NT2/D1 (cell line): ENCODE measurements at regions not wholly inside any gene's neighbourhood (a gene's known extent, or its start where the extent isn't known, plus 50 kb on each side); places are given as distances from the start of the nearest gene placed in this dataset.
"Not testable (repeated sequence)": the region's sequence is repeated elsewhere in the genome, so short reads cannot be mapped to it uniquely, and the experiment has no call there.

ENCODE experiments used
- YY1 ChIP-seq: IDR thresholded peaks from 2 replicates; pipeline ENCODE4 v1.6.1; 2011; ENCODE audit not compliant: insufficient read length, insufficient read depth
- ZNF274 ChIP-seq: IDR thresholded peaks from 2 replicates; pipeline ENCODE4 v1.6.1; 2011; ENCODE audit warnings: mild to moderate bottlenecking, low read depth, low read length

DNA sequence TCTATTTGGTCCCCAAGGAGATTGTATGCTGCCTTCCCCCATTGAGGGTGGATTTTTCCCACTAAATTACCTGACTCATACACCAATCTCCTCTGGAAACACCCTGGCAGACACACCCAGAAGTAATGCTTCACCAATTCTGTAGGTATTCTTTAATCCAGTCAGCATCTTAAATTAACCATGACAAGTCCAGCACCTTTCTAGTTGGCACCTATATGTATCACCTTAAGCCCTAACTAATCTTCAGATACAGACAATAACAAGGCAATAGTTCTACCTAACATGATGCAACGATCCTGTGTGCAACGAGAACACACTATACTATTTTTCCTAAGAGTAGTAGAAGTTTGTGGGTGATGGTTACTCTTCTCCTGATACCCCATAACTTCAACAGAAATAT, 473.3 kb upstream of the NPAP1 start:
- not testable (repeated sequence) for TF ChIP-seq ZNF274, YY1
